ENCODE measurements at regions not wholly inside any gene's neighbourhood (a gene's known extent, or its start where the extent isn't known, plus 50 kb on each side); places are given as distances from the start of the nearest gene placed in this dataset.

DNA sequence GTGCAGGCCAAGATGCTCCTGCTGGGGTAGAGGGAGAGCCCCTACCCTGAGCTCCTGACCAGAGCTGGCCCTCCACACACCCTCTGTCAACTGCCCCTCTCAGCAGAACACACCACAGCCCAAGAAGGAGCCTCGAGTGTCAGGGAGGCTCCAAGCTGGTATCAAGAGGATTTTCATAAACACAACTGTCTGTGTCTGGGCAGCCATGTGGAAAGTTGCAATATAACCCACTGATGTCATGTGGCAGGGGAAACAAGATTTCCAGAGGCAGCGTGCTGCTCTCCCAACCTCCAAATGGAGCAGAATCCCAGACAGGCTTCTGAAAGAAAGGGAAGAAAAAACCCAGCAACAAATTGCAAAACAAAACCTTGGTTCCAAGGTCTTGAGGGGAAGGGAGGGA lies 569.9 kb downstream of the BUD13 start:
- no CpG with 5 or more reads among the region's 2 CpGs for WGBS (ENCODE audit: insufficient coverage)
- peaks cover 10% of the 10 kb centered on the region for H3K4me1 ChIP-seq (ENCODE audit: control insufficient read depth, insufficient read depth, low read length)

DNA sequence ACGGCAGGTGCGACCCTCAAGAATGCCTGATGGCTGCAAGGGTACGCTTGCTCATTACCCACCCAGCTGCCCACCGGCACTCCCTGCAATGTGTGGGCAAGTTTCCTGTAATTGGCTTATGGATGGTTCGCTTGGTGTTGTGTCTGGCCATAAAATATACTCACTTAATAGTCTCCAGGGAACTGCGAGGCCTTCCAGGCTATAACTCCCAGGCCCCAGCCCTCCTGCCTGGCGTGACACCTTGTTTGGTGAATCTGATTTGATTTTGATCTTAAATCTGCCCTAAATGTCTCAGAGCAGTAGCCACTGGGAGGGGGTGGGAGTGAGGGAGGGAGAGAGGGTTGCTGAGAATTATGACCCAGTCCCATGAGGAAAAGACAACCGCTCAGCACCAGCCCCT lies 572.2 kb downstream of the BUD13 start:
- H3K9me3 ChIP-seq (replicated peaks; ENCODE audit: control insufficient read depth, low read depth, low read length): no peaks in the 10 kb centered on the region
- H3K27me3 ChIP-seq (ENCODE audit: control insufficient read depth, insufficient read depth, low read length): peaks cover 4% of the 10 kb centered on the region
- H3K36me3 ChIP-seq (ENCODE audit: control insufficient read depth, insufficient read depth, low read length): no peaks in the 10 kb centered on the region
- no peak for DNase-seq
- peaks cover 3% of the 10 kb centered on the region for H3K4me1 ChIP-seq (ENCODE audit: control insufficient read depth, insufficient read depth, low read length)
- no peak overlapping the region for H3K4me3 ChIP-seq (ENCODE audit: low read length)
- 100% methylated on average over 1 of the region's 8 CpGs for WGBS (ENCODE audit: insufficient coverage)
- no peak overlapping the region for H3K27ac ChIP-seq (ENCODE audit: low read length)

More for the DNA sequence above, 569.9 kb downstream of the BUD13 start:
- peak; percentile 26 for DNase-seq
- H3K27ac ChIP-seq (ENCODE audit: low read length): no peak overlapping the region
- no peak overlapping the region for H3K4me3 ChIP-seq (ENCODE audit: low read length)
- H3K9me3 ChIP-seq (replicated peaks; ENCODE audit: control insufficient read depth, low read depth, low read length): no peaks in the 10 kb centered on the region
- no peaks in the 10 kb centered on the region for H3K36me3 ChIP-seq (ENCODE audit: control insufficient read depth, insufficient read depth, low read length)
- peaks cover 4% of the 10 kb centered on the region for H3K27me3 ChIP-seq (ENCODE audit: control insufficient read depth, insufficient read depth, low read length)

GRCh38 chr11:116199182-116199581 lies 573.6 kb downstream of the BUD13 start:
- H3K4me3 ChIP-seq (ENCODE audit: low read length): no peak overlapping the region
- DNase-seq: peak; percentile 17
- peaks cover 7% of the 10 kb centered on the region for H3K27me3 ChIP-seq (ENCODE audit: control insufficient read depth, insufficient read depth, low read length)
- no peak overlapping the region for H3K27ac ChIP-seq (ENCODE audit: low read length)
- 64% methylated on average over 8 of the region's 10 CpGs for WGBS (ENCODE audit: insufficient coverage)
- no peaks in the 10 kb centered on the region for H3K36me3 ChIP-seq (ENCODE audit: control insufficient read depth, insufficient read depth, low read length)
- no peaks in the 10 kb centered on the region for H3K9me3 ChIP-seq (replicated peaks; ENCODE audit: control insufficient read depth, low read depth, low read length)
- peaks cover 5% of the 10 kb centered on the region for H3K4me1 ChIP-seq (ENCODE audit: control insufficient read depth, insufficient read depth, low read length)

- DNase-seq: no peak
- H3K4me1 ChIP-seq (ENCODE audit: control insufficient read depth, insufficient read depth, low read length): peaks cover 16% of the 10 kb centered on the region
- no peaks in the 10 kb centered on the region for H3K36me3 ChIP-seq (ENCODE audit: control insufficient read depth, insufficient read depth, low read length)
- H3K4me3 ChIP-seq (ENCODE audit: low read length): peak overlapping the region; percentile 46
- no CpG with 5 or more reads among the region's 5 CpGs for WGBS (ENCODE audit: insufficient coverage)
- no peaks in the 10 kb centered on the region for H3K9me3 ChIP-seq (replicated peaks; ENCODE audit: control insufficient read depth, low read depth, low read length)
- H3K27me3 ChIP-seq (ENCODE audit: control insufficient read depth, insufficient read depth, low read length): peaks cover 8% of the 10 kb centered on the region
- peak overlapping the region; percentile 77 for H3K27ac ChIP-seq (ENCODE audit: low read length)
These were observed 578.5 kb downstream of the BUD13 start for GRCh38 chr11:116194156-116194904.

GRCh38 chr11:116193321-116194131 lies 579.3 kb downstream of the BUD13 start:
- Histone ChIP-seq H3K27me3 (ENCODE audit: control insufficient read depth, insufficient read depth, low read length) (peaks cover 8% of the 10 kb centered on the region), H3K36me3 (ENCODE audit: control insufficient read depth, insufficient read depth, low read length) (no peaks in the 10 kb centered on the region), H3K27ac (ENCODE audit: low read length) (peak overlapping the region; percentile 77), H3K4me1 (ENCODE audit: control insufficient read depth, insufficient read depth, low read length) (peaks cover 14% of the 10 kb centered on the region), H3K9me3 (replicated peaks; ENCODE audit: control insufficient read depth, low read depth, low read length) (no peaks in the 10 kb centered on the region), H3K4me3 (ENCODE audit: low read length) (peak overlapping the region; percentile 46)
- 0% methylated on average over 19 of the region's 34 CpGs for WGBS (ENCODE audit: insufficient coverage)
- peak; percentile 80 for DNase-seq

DNA sequence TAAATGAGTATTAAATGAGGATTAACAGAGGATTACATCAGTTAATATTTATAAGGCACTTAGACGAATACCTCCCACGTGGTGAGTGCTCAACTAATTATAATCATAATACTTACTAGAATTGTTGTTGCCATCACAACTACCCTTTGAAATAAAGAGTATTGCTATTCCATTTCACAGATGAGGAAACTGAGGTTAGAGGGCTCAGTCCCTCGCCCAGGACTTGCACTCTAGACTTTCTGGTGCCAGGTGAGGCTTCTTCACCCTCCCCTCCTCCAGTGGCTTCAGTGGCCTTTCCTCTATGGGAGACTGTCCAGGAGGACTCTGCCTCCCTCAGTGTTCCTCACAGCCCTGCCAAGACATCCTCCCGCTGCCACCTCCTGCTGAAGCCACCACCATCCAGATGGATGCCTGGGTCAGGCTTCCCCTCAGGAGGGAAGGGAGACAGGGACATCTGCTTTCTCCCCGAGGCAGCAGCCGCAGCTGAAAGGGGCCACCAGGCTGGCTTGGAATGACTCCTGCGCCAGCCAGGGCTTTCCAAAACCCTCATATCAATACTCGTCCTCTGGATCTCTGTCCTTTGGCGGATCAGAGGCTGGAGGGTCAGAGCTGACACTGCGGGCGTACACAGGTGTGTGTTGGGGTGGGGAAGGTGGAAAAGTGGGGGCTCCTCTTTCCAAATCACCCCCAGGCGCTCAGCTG lies 580.1 kb downstream of the BUD13 start:
- H3K27me3 ChIP-seq (ENCODE audit: control insufficient read depth, insufficient read depth, low read length): peaks cover 8% of the 10 kb centered on the region
- H3K36me3 ChIP-seq (ENCODE audit: control insufficient read depth, insufficient read depth, low read length): no peaks in the 10 kb centered on the region
- peak overlapping the region; percentile 46 for H3K4me3 ChIP-seq (ENCODE audit: low read length)
- 80% methylated on average over 1 of the region's 12 CpGs for whole genome bisulfite sequencing (ENCODE audit: insufficient coverage)
- DNase-seq: peak; percentile 12
- peaks cover 14% of the 10 kb centered on the region for H3K4me1 ChIP-seq (ENCODE audit: control insufficient read depth, insufficient read depth, low read length)
- H3K9me3 ChIP-seq (replicated peaks; ENCODE audit: control insufficient read depth, low read depth, low read length): no peaks in the 10 kb centered on the region
- no peak overlapping the region for H3K27ac ChIP-seq (ENCODE audit: low read length)

GRCh38 chr11:116190861-116191260 lies 581.9 kb downstream of the BUD13 start:
- no peaks in the 10 kb centered on the region for H3K9me3 ChIP-seq (replicated peaks; ENCODE audit: control insufficient read depth, low read depth, low read length)
- 93% methylated on average over 3 of the region's 3 CpGs for WGBS (ENCODE audit: insufficient coverage)
- H3K27me3 ChIP-seq (ENCODE audit: control insufficient read depth, insufficient read depth, low read length): peaks cover 8% of the 10 kb centered on the region
- H3K36me3 ChIP-seq (ENCODE audit: control insufficient read depth, insufficient read depth, low read length): no peaks in the 10 kb centered on the region
- peaks cover 14% of the 10 kb centered on the region for H3K4me1 ChIP-seq (ENCODE audit: control insufficient read depth, insufficient read depth, low read length)
- no peak for DNase-seq
- H3K27ac ChIP-seq (ENCODE audit: low read length): no peak overlapping the region
- no peak overlapping the region for H3K4me3 ChIP-seq (ENCODE audit: low read length)

DNA sequence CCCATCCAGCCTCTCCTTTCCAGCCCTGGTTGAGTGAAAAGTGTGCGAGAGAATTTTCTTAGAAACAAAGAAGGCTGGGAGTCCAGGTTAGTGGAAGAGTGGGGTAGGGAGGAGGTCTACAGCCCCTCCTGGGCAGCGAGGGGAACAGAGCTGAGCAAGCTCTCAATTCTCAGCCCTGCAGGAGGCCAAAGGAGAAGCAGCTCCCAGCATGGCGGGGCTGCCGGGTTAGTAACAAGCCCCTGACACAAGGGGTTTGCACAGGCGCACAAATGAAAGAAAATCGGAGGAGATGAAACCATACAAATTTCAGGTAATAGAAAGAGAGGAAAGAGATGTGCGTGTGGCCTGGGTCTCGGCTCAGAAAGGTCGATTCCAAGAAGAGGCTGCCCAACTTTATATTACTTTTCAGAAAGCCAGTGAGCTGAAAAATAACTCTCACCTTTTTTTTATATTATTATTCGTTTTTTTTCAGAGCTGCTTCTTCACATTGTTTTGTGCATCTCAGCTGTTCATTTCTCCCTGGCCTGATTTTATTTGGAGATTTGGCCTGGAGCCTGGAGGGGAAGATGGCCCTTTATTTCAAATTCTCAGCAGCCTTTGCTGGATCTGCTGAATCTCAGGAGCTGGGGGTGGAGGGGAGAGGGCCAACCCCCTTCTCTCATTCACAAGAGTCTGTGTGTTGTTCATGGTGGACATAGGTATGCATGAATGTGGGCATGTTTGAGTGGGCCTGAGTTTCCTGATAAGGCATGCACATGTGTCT lies 583.2 kb downstream of the BUD13 start:
- H3K4me3 ChIP-seq (ENCODE audit: low read length): no peak overlapping the region
- WGBS (ENCODE audit: insufficient coverage): 42% methylated on average over 2 of the region's 10 CpGs
- no peak for DNase-seq
- H3K4me1 ChIP-seq (ENCODE audit: control insufficient read depth, insufficient read depth, low read length): peaks cover 14% of the 10 kb centered on the region
- H3K27me3 ChIP-seq (ENCODE audit: control insufficient read depth, insufficient read depth, low read length): peaks cover 7% of the 10 kb centered on the region
- H3K36me3 ChIP-seq (ENCODE audit: control insufficient read depth, insufficient read depth, low read length): no peaks in the 10 kb centered on the region
- H3K27ac ChIP-seq (ENCODE audit: low read length): no peak overlapping the region
- H3K9me3 ChIP-seq (replicated peaks; ENCODE audit: control insufficient read depth, low read depth, low read length): no peaks in the 10 kb centered on the region

GRCh38 chr11:116188350-116188749 lies 584.4 kb downstream of the BUD13 start:
- WGBS (ENCODE audit: insufficient coverage): 75% methylated on average over 5 of the region's 5 CpGs

More at GRCh38 chr11:116188350-116188749, 584.4 kb downstream of the BUD13 start:
- Histone ChIP-seq H3K9me3 (replicated peaks; ENCODE audit: control insufficient read depth, low read depth, low read length) (no peaks in the 10 kb centered on the region), H3K27ac (ENCODE audit: low read length) (no peak overlapping the region), H3K4me1 (ENCODE audit: control insufficient read depth, insufficient read depth, low read length) (peaks cover 9% of the 10 kb centered on the region), H3K4me3 (ENCODE audit: low read length) (no peak overlapping the region), H3K36me3 (ENCODE audit: control insufficient read depth, insufficient read depth, low read length) (no peaks in the 10 kb centered on the region), H3K27me3 (ENCODE audit: control insufficient read depth, insufficient read depth, low read length) (peaks cover 5% of the 10 kb centered on the region)
- no peak for DNase-seq

All from muscle of leg (tissue), 3 donors.